A673 (cell line): ENCODE measurements at regions not wholly inside any gene's neighbourhood (a gene's known extent, or its start where the extent isn't known, plus 50 kb on each side); places are given as distances from the start of the nearest gene placed in this dataset.
A peak's percentile ranks its signal among the peaks of the same experiment; 100 is the strongest.

Source experiments
- BruUV-seq: library from RNA; stranded (reverse); fragments of 400-500 nt; replicated peaks from 2 replicates; lab custom pipeline; 2021; lab: Mats Ljungman, UMichigan
- CTCF ChIA-PET: fragments of 300-600 bp; sonication (Branson Sonifier 250); formaldehyde crosslinking; loops from one replicate; lab custom pipeline; 2022; ENCODE audit warnings: antibody characterized with exemption; lab: Charles Lee
- POLR2A ChIA-PET: fragments of 300-600 bp; sonication (Branson Sonifier 250); formaldehyde crosslinking; loops from one replicate; lab custom pipeline; 2022; ENCODE audit warnings: antibody characterized with exemption; ENCODE audit not compliant: low non-redundant PET; lab: Charles Lee
- DNase-seq: peaks from one replicate; pipeline ENCODE4 v3.0.0-alpha.2; 2015; ENCODE audit warnings: low spot score
- H3K27ac ChIP-seq: fragments of 200-600 bp; sonication (generic); 2 replicates; pipeline ENCODE4 v1.5.1; 2016; ENCODE audit warnings: mixed run types, low read depth, mild to moderate bottlenecking, mixed read lengths, antibody characterized with exemption, low read length; ENCODE audit not compliant: poor library complexity, severe bottlenecking
- H3K27me3 ChIP-seq: fragments of 200-600 bp; sonication (generic); replicated peaks from 2 replicates; pipeline ENCODE4 v1.6.1; 2017; ENCODE audit warnings: mixed run types, low read depth, mild to moderate bottlenecking, mixed read lengths, antibody characterized with exemption, low read length; ENCODE audit not compliant: insufficient read depth, poor library complexity
- H3K36me3 ChIP-seq: fragments of 200-600 bp; sonication (generic); 2 replicates; pipeline ENCODE4 v1.6.1; 2016; ENCODE audit warnings: mixed run types, mild to moderate bottlenecking, mixed read lengths, antibody characterized with exemption, low read length; ENCODE audit not compliant: insufficient read depth, poor library complexity, severe bottlenecking
- H3K4me1 ChIP-seq: fragments of 200-600 bp; sonication (generic); 2 replicates; pipeline ENCODE4 v1.6.1; 2017; ENCODE audit warnings: mixed run types, mild to moderate bottlenecking, mixed read lengths, antibody characterized with exemption, low read length; ENCODE audit not compliant: insufficient read depth, poor library complexity, severe bottlenecking
- H3K4me3 ChIP-seq: fragments of 200-600 bp; sonication (generic); 2 replicates; pipeline ENCODE4 v1.5.1; 2016; ENCODE audit warnings: low read depth, mixed run types, mild to moderate bottlenecking, mixed read lengths, low read length; ENCODE audit not compliant: poor library complexity, severe bottlenecking
- H3K9me3 ChIP-seq: fragments of 200-600 bp; sonication (generic); 2 replicates; pipeline ENCODE4 v1.6.1; 2016; ENCODE audit warnings: mixed run types, low read depth, mild to moderate bottlenecking, mixed read lengths, antibody characterized with exemption, low read length; ENCODE audit not compliant: poor library complexity, severe bottlenecking
- EZH2 ChIP-seq: fragments of 200-600 bp; sonication (generic); IDR thresholded peaks from 2 replicates; pipeline ENCODE4 v1.6.1; 2017; ENCODE audit warnings: borderline replicate concordance, low read depth, mild to moderate bottlenecking, mixed read lengths, antibody characterized with exemption, low read length; ENCODE audit not compliant: poor library complexity, severe bottlenecking
- intact Hi-C: fragments of 100-400 bp; cut with micrococcal nuclease; formaldehyde crosslinking; loops from one replicate; pipeline ENCODE4 v1.10.0; 2022; ENCODE audit not compliant: unreplicated experiment
- TF ChIP-seq, protein P1 (sequence below): fragments of 300-800, 200-600 bp; sonication (generic); conservative IDR thresholded peaks from 2 replicates; pipeline ENCODE4 v1.5.1; 2017; ENCODE audit warnings: low read depth, mild to moderate bottlenecking, antibody characterized with exemption, low read length, moderate library complexity, mixed read lengths

GRCh38 chr10:44851413-44851812 lies 59.7 kb upstream of the TMEM72 start:
- TF ChIP-seq, protein P1, sequence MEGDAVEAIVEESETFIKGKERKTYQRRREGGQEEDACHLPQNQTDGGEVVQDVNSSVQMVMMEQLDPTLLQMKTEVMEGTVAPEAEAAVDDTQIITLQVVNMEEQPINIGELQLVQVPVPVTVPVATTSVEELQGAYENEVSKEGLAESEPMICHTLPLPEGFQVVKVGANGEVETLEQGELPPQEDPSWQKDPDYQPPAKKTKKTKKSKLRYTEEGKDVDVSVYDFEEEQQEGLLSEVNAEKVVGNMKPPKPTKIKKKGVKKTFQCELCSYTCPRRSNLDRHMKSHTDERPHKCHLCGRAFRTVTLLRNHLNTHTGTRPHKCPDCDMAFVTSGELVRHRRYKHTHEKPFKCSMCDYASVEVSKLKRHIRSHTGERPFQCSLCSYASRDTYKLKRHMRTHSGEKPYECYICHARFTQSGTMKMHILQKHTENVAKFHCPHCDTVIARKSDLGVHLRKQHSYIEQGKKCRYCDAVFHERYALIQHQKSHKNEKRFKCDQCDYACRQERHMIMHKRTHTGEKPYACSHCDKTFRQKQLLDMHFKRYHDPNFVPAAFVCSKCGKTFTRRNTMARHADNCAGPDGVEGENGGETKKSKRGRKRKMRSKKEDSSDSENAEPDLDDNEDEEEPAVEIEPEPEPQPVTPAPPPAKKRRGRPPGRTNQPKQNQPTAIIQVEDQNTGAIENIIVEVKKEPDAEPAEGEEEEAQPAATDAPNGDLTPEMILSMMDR, result no peak
- TF ChIP-seq EZH2, result no peak
- Histone ChIP-seq H3K4me3 (no peak overlapping the region), H3K27ac (no peak overlapping the region), H3K27me3 (no peaks in the 10 kb centered on the region), H3K36me3 (no peaks in the 10 kb centered on the region), H3K9me3 (no peaks in the 10 kb centered on the region), H3K4me1 (no peaks in the 10 kb centered on the region)
- BruUV-seq, result no TSS peak
- DNase-seq, result no peak
- POLR2A ChIA-PET, result no interaction called here
- CTCF ChIA-PET, result no interaction called here
- intact Hi-C loops, result loop anchor here (10.0 kb wide), 1 partner anchor 527 kb away; no protein-coding TSS in a partner anchor

GRCh38 chr10:44851881-44852280 lies 59.3 kb upstream of the TMEM72 start:
- DNase-seq, result no peak
- no peaks in the 10 kb centered on the region for H3K9me3 ChIP-seq
- no peaks in the 10 kb centered on the region for H3K27me3 ChIP-seq
- H3K4me1 ChIP-seq, result no peaks in the 10 kb centered on the region
- BruUV-seq, result no TSS peak
- H3K27ac ChIP-seq, result no peak overlapping the region
- CTCF ChIA-PET, result no interaction called here
- no peak overlapping the region for H3K4me3 ChIP-seq
- intact Hi-C loops, result loop anchor here (10.0 kb wide), 1 partner anchor 527 kb away; no protein-coding TSS in a partner anchor
- POLR2A ChIA-PET, result no interaction called here
- TF ChIP-seq, protein P1, result no peak
- no peak for TF ChIP-seq EZH2
- no peaks in the 10 kb centered on the region for H3K36me3 ChIP-seq

DNA sequence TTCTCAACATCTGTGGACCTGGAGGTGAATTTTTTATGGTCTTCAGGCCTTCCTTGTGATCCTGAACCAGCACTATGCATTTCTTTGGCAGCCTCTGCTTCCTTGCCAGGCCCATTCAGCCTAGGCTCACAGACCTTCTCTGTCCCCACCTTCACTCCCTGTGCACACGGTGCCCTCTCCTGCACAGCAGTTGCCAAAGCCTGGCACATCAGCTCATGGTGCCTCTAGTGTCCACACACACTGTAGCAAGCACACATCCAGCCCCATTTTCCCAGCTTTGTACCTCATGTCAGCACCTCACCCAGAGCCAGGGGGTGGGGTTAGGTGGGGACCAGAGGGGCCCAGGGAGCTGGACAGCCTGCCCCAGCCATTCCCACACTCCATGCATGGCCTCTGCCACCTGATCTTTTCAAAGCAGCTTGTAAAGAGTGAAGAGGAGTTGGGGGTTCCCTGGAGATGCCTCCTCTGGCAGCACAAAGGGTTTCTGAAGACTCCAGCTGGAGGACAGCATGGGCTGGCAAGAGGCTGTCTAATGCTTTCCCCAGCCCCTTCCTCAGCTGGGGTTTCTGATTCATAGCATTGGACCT lies 57.9 kb upstream of the TMEM72 start:
- no peak for TF ChIP-seq EZH2
- TF ChIP-seq, protein P1, result peak; percentile 22; the same call in 1 of the 2 replicates
- Histone ChIP-seq H3K27ac (no peak overlapping the region), H3K4me1 (no peaks in the 10 kb centered on the region), H3K4me3 (no peak overlapping the region), H3K27me3 (no peaks in the 10 kb centered on the region), H3K9me3 (no peaks in the 10 kb centered on the region), H3K36me3 (no peaks in the 10 kb centered on the region)
- CTCF ChIA-PET, result no interaction called here
- BruUV-seq, result no TSS peak
- POLR2A ChIA-PET, result no interaction called here
- no peak for DNase-seq
- intact Hi-C loops, result loop anchor here (10.0 kb wide), 1 partner anchor 528 kb away; no protein-coding TSS in a partner anchor
